NCI-H524 (cell line): ENCODE measurements at regions not wholly inside any gene's neighbourhood (a gene's known extent, or its start where the extent isn't known, plus 50 kb on each side); places are given as distances from the start of the nearest gene placed in this dataset.

ENCODE experiments used
- DNase-seq, 2 experiments: peaks; one replicate each; lab custom pipeline; 2025; lab: John Stamatoyannopoulos, UW

GRCh38 chr2:103810875-103811274, 1043.0 kb upstream of the POU3F3 start:
- DNase-seq, result no peak

GRCh38 chr2:103814016-103814415, 1039.9 kb upstream of the POU3F3 start:
- no peak for DNase-seq

GRCh38 chr2:103815731-103816130, 1038.2 kb upstream of the POU3F3 start:
- DNase-seq, result no peak

GRCh38 chr2:103817746-103818145, 1036.2 kb upstream of the POU3F3 start:
- no peak for DNase-seq

GRCh38 chr2:103818176-103818575, 1035.7 kb upstream of the POU3F3 start:
- DNase-seq, result no peak

- no peak for DNase-seq
These were observed 1034.3 kb upstream of the POU3F3 start for GRCh38 chr2:103819599-103819998.

- DNase-seq, result no peak
These were observed 1030.1 kb upstream of the POU3F3 start for GRCh38 chr2:103823847-103824246.

GRCh38 chr2:103847276-103847675, 1006.6 kb upstream of the POU3F3 start:
- no peak for DNase-seq

- DNase-seq, result peak in 1 of 2 experiments; percentile 18
These were observed 994.7 kb upstream of the POU3F3 start for GRCh38 chr2:103859238-103859637.

GRCh38 chr2:103860016-103860415, 993.9 kb upstream of the POU3F3 start:
- DNase-seq, result no peak

- no peak for DNase-seq
These were observed 985.5 kb upstream of the POU3F3 start for GRCh38 chr2:103868396-103868795.

- no peak for DNase-seq
These were observed 980.1 kb upstream of the POU3F3 start for GRCh38 chr2:103873716-103874351.

GRCh38 chr2:103875131-103875530, 978.8 kb upstream of the POU3F3 start:
- no peak for DNase-seq

- no peak for DNase-seq
These were observed 978.4 kb upstream of the POU3F3 start for GRCh38 chr2:103875531-103875930.

- no peak for DNase-seq
These were observed 977.3 kb upstream of the POU3F3 start for GRCh38 chr2:103876611-103877010.

- DNase-seq, result no peak
These were observed 974.8 kb upstream of the POU3F3 start for GRCh38 chr2:103879101-103879500.

GRCh38 chr2:103880081-103880834, 973.7 kb upstream of the POU3F3 start:
- no peak for DNase-seq

- DNase-seq, result no peak
These were observed 966.3 kb upstream of the POU3F3 start for GRCh38 chr2:103887625-103888024.

GRCh38 chr2:103896182-103896581, 957.7 kb upstream of the POU3F3 start:
- no peak for DNase-seq

- no peak for DNase-seq
These were observed 955.4 kb upstream of the POU3F3 start for GRCh38 chr2:103898561-103898960.

- no peak for DNase-seq
These were observed 951.6 kb upstream of the POU3F3 start for GRCh38 chr2:103902347-103902746.

GRCh38 chr2:103921161-103921560, 932.8 kb upstream of the POU3F3 start:
- DNase-seq, result no peak

GRCh38 chr2:103942199-103942598, 911.7 kb upstream of the POU3F3 start:
- DNase-seq, result no peak

GRCh38 chr2:103945083-103945482, 908.8 kb upstream of the POU3F3 start:
- DNase-seq, result no peak
